HG02885 (cell line): ENCODE measurements at regions not wholly inside any gene's neighbourhood (a gene's known extent, or its start where the extent isn't known, plus 50 kb on each side); places are given as distances from the start of the nearest gene placed in this dataset.
"Not testable (repeated sequence)": the region's sequence is repeated elsewhere in the genome, so short reads cannot be mapped to it uniquely, and the experiment has no call there.

Source experiments
- ATAC-seq: cut with Tn5 transposase; IDR thresholded peaks from one replicate; pipeline ENCODE4 v1.9.1; 2021; ENCODE audit warnings: mild to moderate bottlenecking; ENCODE audit not compliant: unreplicated experiment, poor library complexity

DNA sequence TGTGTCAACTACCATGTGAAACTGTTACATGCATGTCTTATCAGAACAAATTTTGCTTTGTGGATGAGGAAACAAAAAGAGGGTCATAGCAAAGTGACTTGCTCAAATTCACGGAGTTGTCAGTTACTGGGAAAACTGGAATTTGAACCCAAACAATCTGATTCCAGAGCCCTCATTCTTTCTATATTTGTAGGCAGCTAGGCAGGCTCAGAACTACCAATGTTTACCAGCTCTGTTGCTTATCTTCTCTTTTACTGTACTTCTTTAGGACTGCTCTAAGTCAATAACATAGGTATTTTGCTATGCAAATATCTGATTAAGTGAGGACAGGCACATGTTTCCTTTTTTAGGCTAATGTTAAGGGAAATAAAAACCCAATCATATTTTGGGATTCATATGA lies 450.5 kb downstream of the ZPLD1 start:
- no peak for ATAC-seq

DNA sequence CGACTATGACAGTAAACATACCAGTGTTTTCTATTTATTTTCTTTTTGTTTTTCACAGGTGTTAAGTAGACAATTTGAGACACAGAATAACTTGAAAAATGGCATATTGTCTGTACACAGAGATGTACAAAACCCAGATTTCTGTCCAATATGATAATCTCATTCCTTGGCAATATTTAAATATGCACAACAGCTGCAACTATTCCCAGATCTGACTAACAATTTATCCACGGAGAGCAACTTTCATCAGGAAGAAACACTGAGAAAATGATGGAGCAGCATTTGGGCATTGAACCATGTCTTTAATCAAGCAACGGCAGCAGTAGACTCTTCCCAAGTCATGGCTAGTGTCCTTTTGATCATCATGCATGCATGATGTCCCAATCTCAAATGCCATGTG lies 452.6 kb downstream of the ZPLD1 start:
- no peak for ATAC-seq

DNA sequence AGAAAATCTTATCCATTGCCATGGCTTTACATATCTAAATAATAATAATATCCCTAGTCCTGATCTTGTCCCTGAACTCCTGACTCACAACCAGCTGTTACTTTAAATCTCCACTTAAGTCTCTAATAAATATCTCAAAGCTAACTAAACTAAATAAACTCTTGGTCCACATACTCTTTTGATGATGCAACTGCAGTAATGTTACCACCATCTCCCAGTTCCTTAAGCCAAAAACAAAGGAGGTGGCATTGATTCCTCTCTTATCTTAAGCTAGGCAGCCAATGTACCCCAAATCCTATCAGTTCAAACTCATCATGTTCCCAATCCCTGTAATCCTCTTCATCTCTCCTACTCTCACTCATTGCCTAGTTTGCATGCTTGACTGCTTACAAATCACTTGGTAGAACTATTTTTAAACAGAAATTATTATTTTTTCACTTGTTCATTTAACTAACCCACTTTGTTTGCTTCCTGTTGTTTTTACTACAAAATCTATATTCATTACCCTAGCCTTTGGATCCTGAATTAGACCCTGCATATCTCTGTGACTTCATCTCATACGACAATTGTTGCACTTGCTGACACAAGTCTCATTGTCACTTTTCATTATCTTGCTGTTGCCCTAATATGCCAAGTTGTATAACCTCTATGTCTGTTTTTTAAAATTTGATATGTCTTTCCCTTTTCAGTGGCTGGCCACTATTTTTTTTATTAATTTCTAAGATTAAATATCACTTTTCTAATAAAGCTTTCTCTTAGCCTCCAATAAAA lies 462.2 kb downstream of the ZPLD1 start:
- ATAC-seq = no peak

DNA sequence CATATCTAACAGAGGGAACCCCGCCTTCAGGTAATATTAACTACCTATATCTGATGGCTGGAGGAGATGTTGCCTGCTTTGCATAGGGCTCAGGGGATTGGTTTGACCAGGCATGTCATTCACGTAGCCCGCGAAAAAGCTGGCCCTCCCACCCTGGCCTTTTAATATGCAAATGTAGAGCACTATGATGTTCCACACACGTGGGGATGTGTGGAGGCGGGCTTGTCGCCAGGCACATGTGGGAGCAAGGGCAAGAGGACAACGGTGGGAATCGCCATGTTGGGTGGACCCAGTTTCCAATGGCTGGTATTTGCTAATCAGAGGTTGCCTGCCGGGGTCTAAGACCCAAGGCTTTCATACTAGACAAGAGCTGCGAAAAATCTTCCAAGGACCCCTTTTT lies 469.8 kb downstream of the ZPLD1 start:
- no peak for ATAC-seq

DNA sequence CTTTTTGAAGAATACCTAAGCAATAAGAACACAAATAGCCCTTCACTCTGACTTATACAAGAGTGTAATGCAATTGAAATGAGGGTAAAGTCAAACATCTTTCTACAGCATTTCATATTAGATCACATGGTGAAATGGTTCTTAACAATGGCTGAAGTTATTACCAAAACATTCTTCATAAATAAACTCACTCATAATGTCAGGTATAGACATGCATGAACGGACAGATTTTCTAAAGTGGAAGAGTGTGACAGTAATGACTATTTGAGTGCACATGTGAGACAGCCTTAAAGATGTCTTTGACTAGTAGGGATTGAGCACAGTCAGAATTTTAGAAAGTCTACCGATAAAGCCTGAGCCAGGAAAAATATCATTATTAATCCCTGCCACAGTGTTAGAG lies 471.0 kb downstream of the ZPLD1 start:
- no peak for ATAC-seq

DNA sequence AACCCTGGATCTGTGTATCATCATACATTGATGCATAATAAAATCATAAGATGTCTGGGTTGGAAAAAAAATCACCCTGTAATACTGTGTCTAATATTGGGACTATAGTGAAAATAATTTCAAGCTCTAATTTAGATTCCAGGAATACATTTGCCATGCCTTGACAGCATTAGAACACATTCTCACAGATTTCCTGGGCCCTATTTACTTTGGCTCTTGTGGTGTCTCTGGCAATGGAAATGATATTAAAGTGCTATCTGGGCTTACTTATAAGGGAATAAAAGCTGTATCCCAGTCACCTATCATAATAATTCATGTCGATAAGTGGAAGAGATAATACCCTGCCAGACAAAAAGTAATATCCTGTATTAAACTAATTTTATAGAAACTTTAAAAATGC lies 472.0 kb downstream of the ZPLD1 start:
- ATAC-seq = no peak

DNA sequence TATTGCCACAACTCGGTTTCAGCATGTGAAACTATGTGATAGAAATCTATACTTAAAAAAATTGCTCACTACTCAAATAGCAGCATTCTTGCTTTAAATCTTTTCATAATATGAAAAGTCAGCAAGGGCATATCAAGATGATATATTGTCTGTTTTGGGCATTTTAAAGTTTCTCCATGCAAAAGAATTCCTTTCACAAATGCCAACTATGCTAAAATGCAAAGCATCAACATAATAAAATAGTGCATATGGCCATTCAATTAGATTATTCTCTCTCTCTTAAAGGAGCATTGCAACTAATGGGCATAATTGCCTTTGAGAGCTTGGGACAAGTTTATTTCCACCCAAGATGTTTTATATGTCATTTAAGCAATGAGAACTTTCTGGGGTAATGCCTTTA lies 475.1 kb downstream of the ZPLD1 start:
- ATAC-seq = no peak

DNA sequence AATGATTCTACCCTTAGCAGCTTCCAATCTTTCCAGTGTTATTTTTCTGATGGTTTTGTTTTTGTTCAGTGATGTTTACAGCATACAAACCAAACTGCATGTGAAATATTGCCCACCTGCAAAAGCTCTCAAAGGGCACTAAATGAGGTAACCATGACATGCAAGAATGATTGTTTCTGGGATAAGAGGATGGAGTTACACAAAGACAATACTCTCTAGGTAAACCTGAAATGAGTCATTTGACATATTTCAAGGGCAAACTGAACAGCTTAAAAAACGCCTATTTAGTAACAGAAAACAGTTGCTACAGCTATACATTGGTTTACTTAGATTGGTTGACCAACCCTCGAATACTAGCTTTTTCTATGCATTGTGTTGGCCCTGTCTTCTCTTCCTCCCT lies 481.7 kb downstream of the ZPLD1 start:
- ATAC-seq = no peak

DNA sequence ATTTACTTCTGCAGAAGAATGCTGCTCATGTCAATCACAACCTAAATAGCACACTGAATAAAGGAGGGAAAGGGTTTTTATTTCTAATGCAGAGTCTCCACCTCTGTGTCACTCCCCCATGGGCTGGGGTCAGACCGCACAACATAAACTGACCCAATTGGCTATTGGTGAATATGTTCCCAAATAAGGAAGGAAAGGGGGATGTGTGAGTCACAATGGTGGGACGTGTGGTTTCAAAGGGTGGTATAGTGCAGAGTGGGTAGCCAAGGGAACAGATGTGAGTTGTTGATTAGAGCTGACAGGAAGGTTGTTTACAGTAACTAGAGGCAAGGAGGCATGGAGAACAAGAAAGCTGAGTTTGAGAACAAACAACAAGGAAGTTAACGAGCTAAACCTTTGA lies 491.8 kb downstream of the ZPLD1 start:
- ATAC-seq = no peak

DNA sequence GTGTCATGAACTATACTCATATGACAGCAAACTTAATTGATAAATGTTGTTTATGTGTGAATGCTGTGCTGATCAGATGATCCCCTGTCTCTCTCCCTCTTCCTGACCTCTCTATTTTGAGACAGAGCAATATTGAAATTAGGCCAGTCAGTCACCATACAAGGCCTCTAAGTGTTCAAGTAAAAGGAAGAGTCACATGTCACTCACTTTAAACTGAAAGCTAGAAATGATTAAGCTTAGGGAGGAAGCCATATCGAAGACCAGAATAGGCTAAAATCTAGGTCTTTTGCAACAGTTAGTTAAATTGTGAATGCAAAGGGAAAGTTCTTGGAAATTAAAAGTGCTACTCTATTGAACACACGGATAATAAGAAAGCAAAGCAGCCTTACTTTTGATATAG lies 498.6 kb downstream of the ZPLD1 start:
- ATAC-seq = no peak

DNA sequence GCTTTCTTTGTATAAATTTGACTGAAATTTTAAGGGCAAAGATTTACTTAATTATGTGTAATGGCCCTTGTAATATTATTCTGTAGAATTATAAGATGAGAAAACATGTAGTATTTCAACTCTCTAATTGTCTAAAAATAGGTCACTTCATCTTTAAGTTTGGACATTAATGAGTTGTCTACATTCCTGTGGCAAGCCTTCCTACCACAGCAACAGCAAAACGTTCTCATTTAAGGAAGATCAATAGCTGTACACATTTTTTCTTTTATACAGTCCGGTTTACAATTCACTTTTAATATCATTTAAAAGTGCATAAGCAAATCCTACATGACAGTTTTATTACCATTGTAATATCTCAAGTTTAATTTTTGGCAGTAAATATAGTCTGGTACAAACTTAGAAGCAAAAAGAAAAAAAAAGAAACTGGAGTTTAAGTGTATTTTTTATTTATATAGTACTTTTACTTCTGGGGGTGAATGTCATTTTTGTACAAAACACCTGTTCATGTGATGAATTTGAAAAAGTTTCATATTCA lies 501.8 kb downstream of the ZPLD1 start:
- ATAC-seq = no peak

DNA sequence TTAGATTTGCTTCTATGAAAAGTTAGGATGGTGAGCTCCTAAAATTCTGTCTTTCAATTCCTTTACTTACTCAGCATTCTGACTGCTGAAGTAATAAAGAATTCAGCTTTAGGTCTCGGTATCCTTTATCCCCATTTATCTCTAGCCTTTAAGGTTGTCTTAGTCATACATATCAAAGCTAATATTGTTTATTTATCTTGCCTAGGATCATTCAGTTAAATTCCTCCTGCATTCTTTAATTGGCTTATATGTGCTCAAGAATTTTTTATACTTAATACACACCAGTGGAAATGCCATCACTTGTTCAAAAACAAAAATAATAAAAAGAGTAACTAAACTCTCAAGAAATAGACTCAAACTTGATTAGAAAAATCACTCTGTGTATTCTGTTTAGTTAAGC lies 507.0 kb downstream of the ZPLD1 start:
- no peak for ATAC-seq

DNA sequence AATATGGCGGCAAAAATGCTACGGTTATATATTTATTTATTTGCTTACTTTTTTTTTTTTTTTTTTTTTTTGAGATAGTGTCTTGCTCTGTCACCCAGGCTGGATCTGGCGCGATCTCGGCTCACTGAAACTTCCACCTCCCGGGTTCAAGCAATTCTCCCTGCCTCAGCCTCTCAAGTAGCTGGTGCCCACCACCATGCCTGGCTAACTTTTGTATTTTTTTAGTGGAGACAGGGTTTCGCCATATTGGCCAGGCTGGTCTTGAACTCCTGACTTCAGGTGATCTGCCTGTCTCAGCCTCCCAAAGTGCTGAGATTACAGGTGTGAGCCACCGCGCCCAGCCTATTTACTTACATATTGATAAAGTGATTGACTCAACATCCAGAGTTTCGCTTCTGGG lies 511.6 kb downstream of the ZPLD1 start:
- ATAC-seq = not testable (repeated sequence)

DNA sequence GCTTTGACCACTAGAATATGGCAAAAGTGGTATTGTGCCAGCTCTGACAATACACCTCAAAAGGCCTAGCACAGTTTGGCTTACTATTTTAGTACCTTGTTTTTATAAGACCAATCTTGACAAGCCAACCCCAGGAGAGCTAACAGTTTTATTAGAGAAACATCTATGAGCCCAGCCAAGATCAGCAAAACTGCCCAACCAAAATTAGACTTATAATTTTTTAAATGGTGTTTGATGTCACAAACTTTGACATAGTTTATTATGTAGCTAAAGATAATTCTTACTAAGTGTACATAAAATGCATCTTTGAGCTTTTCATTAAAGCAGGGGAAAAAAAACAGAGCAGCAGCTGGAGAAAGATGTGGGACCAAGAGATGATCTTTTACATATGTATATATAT lies 537.5 kb downstream of the ZPLD1 start:
- no peak for ATAC-seq

DNA sequence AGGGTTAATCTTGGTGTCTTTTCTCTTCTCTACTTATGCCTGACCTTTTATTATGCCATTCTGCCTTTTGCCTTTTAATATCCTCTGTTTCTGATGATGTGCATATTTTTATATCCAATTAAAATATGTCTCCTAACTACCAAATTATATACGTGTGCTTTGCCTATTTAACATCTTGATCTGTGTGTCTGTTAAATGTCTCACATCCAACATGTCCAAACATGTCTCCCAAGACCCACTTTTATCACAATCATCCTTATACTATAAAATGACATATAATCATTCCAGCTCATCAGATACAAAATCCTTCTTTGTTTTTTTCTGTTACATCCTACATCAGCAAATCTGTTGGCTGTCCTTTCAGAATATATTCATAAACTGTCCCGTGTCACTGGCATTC lies 539.5 kb downstream of the ZPLD1 start:
- no peak for ATAC-seq

DNA sequence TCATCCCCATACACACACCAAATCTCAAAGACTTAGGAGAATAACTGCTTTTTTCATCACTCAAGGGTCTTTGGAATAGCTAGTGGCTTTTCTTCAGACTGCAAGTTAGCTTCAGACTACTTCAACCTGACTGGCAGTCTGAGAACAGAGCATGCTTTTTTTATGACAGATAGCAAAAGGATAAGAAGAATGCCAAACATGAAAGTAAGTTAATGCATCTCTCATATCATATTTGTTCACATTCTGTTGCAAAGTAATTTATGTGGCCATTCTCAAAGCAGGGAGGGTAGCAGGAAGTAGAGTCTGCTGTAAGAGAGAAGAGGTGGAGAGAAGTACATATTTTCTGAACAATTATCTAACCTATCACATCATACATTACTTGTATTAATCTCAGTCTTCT lies 544.4 kb downstream of the ZPLD1 start:
- no peak for ATAC-seq

DNA sequence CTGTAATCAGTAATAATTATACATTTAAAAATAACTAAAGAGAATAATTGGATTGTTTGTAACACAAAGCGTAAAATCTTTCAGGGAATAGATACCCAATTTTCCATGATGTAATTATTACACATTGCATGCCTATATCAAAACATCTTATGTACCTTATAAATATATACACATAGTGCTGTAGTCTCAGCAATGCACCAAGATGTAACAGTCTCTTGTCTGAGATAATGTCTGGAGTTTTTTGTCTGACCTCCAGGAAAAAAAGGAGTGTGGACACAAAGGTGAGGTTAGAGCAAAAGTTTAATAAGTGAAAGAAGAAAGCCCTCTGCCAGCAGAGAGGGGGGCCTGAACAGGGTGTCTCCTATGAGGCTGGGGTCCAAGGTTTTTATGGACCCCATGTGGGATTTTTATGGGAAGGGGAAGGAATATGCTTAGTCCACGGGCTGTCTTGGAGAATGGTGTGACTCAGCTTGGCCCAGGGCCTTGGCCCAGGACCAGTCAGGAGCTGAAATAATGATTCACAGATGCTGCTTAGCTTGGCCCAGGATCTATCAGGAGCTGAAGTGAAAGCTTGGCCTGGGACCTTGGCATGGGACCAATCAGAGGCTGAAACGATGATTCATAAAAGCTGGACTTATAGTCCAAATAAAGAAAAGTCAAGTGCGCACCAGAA lies 545.0 kb downstream of the ZPLD1 start:
- no peak for ATAC-seq

DNA sequence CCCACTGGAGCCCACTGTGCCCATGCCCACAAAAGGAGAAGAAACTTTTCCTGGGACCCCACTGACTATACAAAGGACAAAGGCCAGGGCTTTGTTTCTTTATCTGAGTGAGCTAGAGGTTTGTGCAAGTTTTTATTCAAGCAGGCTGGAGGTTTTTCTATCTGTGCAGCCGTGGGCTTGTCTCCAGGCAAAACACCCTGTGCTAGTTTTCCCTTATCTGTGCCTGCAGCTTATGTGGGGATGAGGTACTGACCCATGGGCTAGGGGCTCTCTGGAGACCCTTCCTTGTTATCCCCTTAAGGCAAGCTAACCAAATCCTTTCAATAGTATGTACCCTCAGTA lies 545.5 kb downstream of the ZPLD1 start:
- ATAC-seq = no peak

DNA sequence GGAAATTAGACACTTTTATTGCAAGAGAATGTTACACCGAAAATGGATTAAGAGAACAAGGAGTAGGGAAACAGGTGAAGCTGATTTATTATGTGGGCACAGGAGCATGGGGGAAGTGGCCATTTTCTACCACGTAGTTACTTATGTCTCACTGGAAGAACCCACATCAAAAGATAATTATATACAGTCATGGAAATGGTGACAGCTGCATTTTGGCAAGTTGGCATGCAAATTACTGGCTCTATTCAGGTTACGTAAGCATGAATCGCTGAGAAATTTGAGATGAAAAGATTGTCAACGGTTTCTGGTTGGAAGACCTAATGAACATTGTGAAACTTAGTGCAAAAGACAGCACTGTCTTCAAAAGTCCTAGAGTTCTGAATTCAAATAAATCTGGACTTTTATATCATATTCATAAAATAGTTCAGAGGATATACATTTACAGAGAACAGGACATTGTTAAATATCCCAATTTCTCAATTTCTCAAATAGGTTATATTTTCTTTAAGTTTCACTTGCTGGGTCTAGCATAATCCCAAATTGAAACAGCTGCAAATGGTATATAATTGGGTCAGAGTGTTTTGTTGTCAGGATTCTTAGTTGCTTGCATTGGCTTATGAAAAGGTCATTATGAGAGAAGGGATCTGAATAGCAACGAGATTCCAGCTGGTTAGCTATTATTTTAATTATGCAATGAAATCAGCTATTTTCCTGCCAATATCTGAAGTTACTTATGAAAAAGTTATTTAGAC lies 567.8 kb downstream of the ZPLD1 start:
- no peak for ATAC-seq

DNA sequence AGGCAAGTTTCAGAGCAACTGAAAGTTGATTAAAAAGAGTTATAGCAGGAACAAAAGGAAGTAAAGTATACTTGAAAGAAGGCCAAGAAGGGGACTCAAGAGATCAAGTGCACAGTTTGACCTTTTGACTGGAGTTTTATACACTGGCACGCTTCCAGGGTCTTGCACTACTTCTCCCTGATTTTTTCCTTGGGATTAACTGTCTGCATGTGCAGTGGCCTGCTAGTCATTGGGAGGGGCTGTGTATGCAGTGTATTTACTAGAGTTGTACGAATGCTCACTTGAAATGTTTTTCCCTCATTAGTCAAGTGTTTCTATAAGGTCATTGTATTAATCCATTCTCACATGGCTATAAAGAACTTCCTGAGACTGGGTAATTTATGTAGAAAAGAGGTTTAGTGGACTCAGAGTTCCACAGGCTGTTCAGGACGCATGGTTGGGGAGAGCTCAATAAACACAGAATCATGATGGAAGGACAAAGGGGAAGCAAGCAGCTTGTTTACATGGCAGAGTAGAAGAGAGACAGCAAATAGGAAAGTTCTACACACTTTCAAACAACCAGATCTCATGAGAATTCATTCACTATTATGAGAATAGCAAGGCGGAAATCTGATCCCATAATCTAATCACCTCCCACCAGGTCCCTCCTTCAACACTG lies 571.8 kb downstream of the ZPLD1 start:
- ATAC-seq = no peak

DNA sequence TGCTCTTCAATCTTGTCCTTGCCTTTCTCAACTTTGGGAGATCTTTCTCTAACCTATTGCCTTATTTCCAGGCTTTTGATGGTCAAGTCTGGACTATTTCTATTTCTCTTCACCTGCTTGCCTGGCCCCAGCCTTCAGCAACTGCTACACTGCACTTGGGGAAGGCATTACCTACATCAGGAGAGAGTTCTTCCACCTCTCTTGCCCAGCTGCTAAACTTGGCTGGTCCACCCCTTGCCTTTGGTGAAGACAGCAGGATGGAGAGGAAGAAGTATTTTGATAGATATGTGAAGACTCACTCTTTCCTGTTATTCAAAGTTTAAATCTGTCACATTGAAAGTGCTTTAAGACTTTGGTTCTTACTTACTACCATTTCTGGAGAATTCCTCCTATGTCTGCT lies 574.8 kb downstream of the ZPLD1 start:
- no peak for ATAC-seq
